Esophagus (tissue), 2 donors: ENCODE measurements at regions not wholly inside any gene's neighbourhood (a gene's known extent, or its start where the extent isn't known, plus 50 kb on each side); places are given as distances from the start of the nearest gene placed in this dataset.

ENCODE experiments used
- H3K27ac ChIP-seq, 2 donors: one replicate each; pipeline ENCODE4 v1.5.1; 2013; ENCODE audit warnings: low read depth in 2 of 2, mild to moderate bottlenecking in 2 of 2, inconsistent platforms in 1 of 2, low read length in 1 of 2, moderate library complexity in 1 of 2
- H3K27me3 ChIP-seq, 2 donors: one replicate each; pipeline ENCODE4 v1.6.1; 2013; ENCODE audit warnings: low read length in 2 of 2, control low read depth in 1 of 2, mild to moderate bottlenecking in 1 of 2; ENCODE audit not compliant: insufficient read depth in 2 of 2, control insufficient read depth in 1 of 2
- H3K36me3 ChIP-seq, 2 donors: one replicate each; pipeline ENCODE4 v1.6.1; 2013; ENCODE audit warnings: low read length in 1 of 2; ENCODE audit not compliant: control insufficient read depth in 2 of 2, insufficient read depth in 2 of 2
- H3K4me1 ChIP-seq, 2 donors: one replicate each; pipeline ENCODE4 v1.6.1; 2013; ENCODE audit warnings: low read length in 1 of 2; ENCODE audit not compliant: control insufficient read depth in 2 of 2, insufficient read depth in 2 of 2
- H3K4me3 ChIP-seq, 2 donors: one replicate each; pipeline ENCODE4 v1.5.1; 2013; ENCODE audit warnings: low read length in 2 of 2, mild to moderate bottlenecking in 2 of 2, low read depth in 1 of 2, moderate library complexity in 1 of 2
- H3K9me3 ChIP-seq, 2 donors: one replicate each; pipeline ENCODE4 v1.6.1; 2013; ENCODE audit warnings: mild to moderate bottlenecking in 2 of 2, low read depth in 1 of 2, low read length in 1 of 2, moderate library complexity in 1 of 2; ENCODE audit not compliant: control insufficient read depth in 2 of 2, insufficient read depth in 1 of 2
- WGBS, 2 donors: extraction: QIAGEN DNeasy Blood & Tissue Kit; methylation state at CpG; one replicate each; pipeline ENCODE4 v1.1.7; 2013; 5-methylcytosine and 5-hydroxymethylcytosine counted together
- donor health status: healthy with polysubstance abuse.
- donor health status: Bipolar disorder and iron deficiency.

- Histone ChIP-seq H3K27ac (peak overlapping the region in 1 of 2 donors; percentile 22), H3K4me3 (no peak overlapping the region), H3K4me1 (no peaks in the 10 kb centered on the region), H3K9me3 (no peaks in the 10 kb centered on the region), H3K27me3 (peaks cover 0 to 3% of the 10 kb centered on the region in 2 donors), H3K36me3 (no peaks in the 10 kb centered on the region)
- 73% methylated on average over 4 of the region's 4 CpGs for WGBS, 2 donors
These were observed 155.3 kb downstream of the COL6A3 start for GRCh38 chr2:237258615-237259014.

- no peaks in the 10 kb centered on the region for H3K36me3 ChIP-seq
- H3K4me1 ChIP-seq = no peaks in the 10 kb centered on the region
- no peak overlapping the region for H3K27ac ChIP-seq
- peaks cover 0 to 3% of the 10 kb centered on the region in 2 donors for H3K27me3 ChIP-seq
- H3K4me3 ChIP-seq = no peak overlapping the region
- no peaks in the 10 kb centered on the region for H3K9me3 ChIP-seq
- WGBS, 2 donors = 75 to 77% methylated on average over 4 of the region's 4 CpGs
These were observed 154.8 kb downstream of the COL6A3 start for GRCh38 chr2:237259201-237259600.

GRCh38 chr2:237260039-237260620, 153.8 kb downstream of the COL6A3 start:
- Histone ChIP-seq H3K36me3 (no peaks in the 10 kb centered on the region), H3K27me3 (peaks cover 0 to 2% of the 10 kb centered on the region in 2 donors)

GRCh38 chr2:237260686-237261085, 153.3 kb downstream of the COL6A3 start:
- no peak overlapping the region for H3K27ac ChIP-seq
- no peaks in the 10 kb centered on the region for H3K4me1 ChIP-seq
- no peaks in the 10 kb centered on the region for H3K27me3 ChIP-seq
- no peaks in the 10 kb centered on the region for H3K9me3 ChIP-seq
- 87 to 92% methylated on average over 4 of the region's 4 CpGs for WGBS, 2 donors
- H3K4me3 ChIP-seq = no peak overlapping the region
- H3K36me3 ChIP-seq = no peaks in the 10 kb centered on the region

More at GRCh38 chr2:237260039-237260620, 153.8 kb downstream of the COL6A3 start:
- Histone ChIP-seq H3K4me3 (no peak overlapping the region), H3K9me3 (no peaks in the 10 kb centered on the region), H3K4me1 (no peaks in the 10 kb centered on the region), H3K27ac (no peak overlapping the region)
- WGBS, 2 donors = 52% methylated on average over 2 of the region's 2 CpGs

- no peak overlapping the region for H3K27ac ChIP-seq
- H3K9me3 ChIP-seq = no peaks in the 10 kb centered on the region
- no peaks in the 10 kb centered on the region for H3K36me3 ChIP-seq
- no peaks in the 10 kb centered on the region for H3K4me1 ChIP-seq
- H3K4me3 ChIP-seq = no peak overlapping the region
- 80 to 87% methylated on average over 3 of the region's 3 CpGs for WGBS, 2 donors
- H3K27me3 ChIP-seq = no peaks in the 10 kb centered on the region
These were observed 152.6 kb downstream of the COL6A3 start for GRCh38 chr2:237261327-237261726.

- H3K27ac ChIP-seq = no peak overlapping the region
- no peak overlapping the region for H3K4me3 ChIP-seq
- no peaks in the 10 kb centered on the region for H3K9me3 ChIP-seq
- 79 to 83% methylated on average over 10 of the region's 10 CpGs for WGBS, 2 donors
- H3K27me3 ChIP-seq = no peaks in the 10 kb centered on the region
- H3K36me3 ChIP-seq = no peaks in the 10 kb centered on the region
- H3K4me1 ChIP-seq = no peaks in the 10 kb centered on the region
These were observed 150.9 kb downstream of the COL6A3 start for GRCh38 chr2:237262838-237263771.

GRCh38 chr2:237264480-237265219, 149.3 kb downstream of the COL6A3 start:
- H3K27ac ChIP-seq = no peak overlapping the region
- H3K4me3 ChIP-seq = no peak overlapping the region
- H3K36me3 ChIP-seq = no peaks in the 10 kb centered on the region
- no peaks in the 10 kb centered on the region for H3K27me3 ChIP-seq
- 74% methylated on average over 18 of the region's 18 CpGs for WGBS, 2 donors
- H3K9me3 ChIP-seq = no peaks in the 10 kb centered on the region
- no peaks in the 10 kb centered on the region for H3K4me1 ChIP-seq

GRCh38 chr2:237268004-237268708, 145.8 kb downstream of the COL6A3 start:
- no peaks in the 10 kb centered on the region for H3K9me3 ChIP-seq
- H3K27me3 ChIP-seq = no peaks in the 10 kb centered on the region
- H3K36me3 ChIP-seq = no peaks in the 10 kb centered on the region
- WGBS, 2 donors = 85 to 86% methylated on average over 7 of the region's 7 CpGs
- no peak overlapping the region for H3K4me3 ChIP-seq
- no peak overlapping the region for H3K27ac ChIP-seq
- H3K4me1 ChIP-seq = no peaks in the 10 kb centered on the region
